Astrocyte (in vitro differentiated cells and primary cell): ENCODE measurements at regions not wholly inside any gene's neighbourhood (a gene's known extent, or its start where the extent isn't known, plus 50 kb on each side); places are given as distances from the start of the nearest gene placed in this dataset.
A peak's percentile ranks its signal among the peaks of the same experiment; 100 is the strongest.

Source experiments
- DNase-seq: peaks from one replicate; pipeline ENCODE4 v3.0.0-alpha.2; 2010; ENCODE audit warnings: low read depth
- FAIRE-seq: peaks from 2 replicates; lab custom pipeline; 2011; peaks lifted over from hg19 to GRCh38; lab: Jason Lieb, UNC
- H2AFZ ChIP-seq: 2 replicates; pipeline ENCODE4 v1.6.0; 2012; ENCODE audit warnings: low read depth, low read length, inconsistent platforms
- H3K27ac ChIP-seq: 2 replicates; pipeline ENCODE4 v1.5.1; 2011; ENCODE audit warnings: low read depth, low read length, inconsistent platforms
- H3K27me3 ChIP-seq: 2 replicates; pipeline ENCODE4 v1.6.0; 2011; ENCODE audit warnings: low read length, inconsistent platforms; ENCODE audit not compliant: insufficient read depth
- H3K36me3 ChIP-seq: 2 replicates; pipeline ENCODE4 v1.5.1; 2011; ENCODE audit warnings: low read length, inconsistent platforms; ENCODE audit not compliant: insufficient read depth
- H3K4me1 ChIP-seq: 2 replicates; pipeline ENCODE4 v1.5.1; 2011; ENCODE audit warnings: low read length, inconsistent platforms; ENCODE audit not compliant: insufficient read depth
- H3K4me2 ChIP-seq: 2 replicates; pipeline ENCODE4 v1.6.0; 2012; ENCODE audit warnings: low read length, inconsistent platforms
- H3K4me3 ChIP-seq: 2 replicates; pipeline ENCODE4 v1.5.1; 2011; ENCODE audit warnings: low read depth, mild to moderate bottlenecking, low read length, inconsistent platforms; ENCODE audit not compliant: insufficient read depth
- H3K79me2 ChIP-seq: 2 replicates; pipeline ENCODE4 v1.6.0; 2012; ENCODE audit warnings: mild to moderate bottlenecking, low read length, inconsistent platforms; ENCODE audit not compliant: insufficient read depth
- H3K9ac ChIP-seq: 2 replicates; pipeline ENCODE4 v1.6.0; 2012; ENCODE audit warnings: mild to moderate bottlenecking, low read length, inconsistent platforms
- H3K9me3 ChIP-seq: 2 replicates; pipeline ENCODE4 v1.5.1; 2012; ENCODE audit warnings: low read depth, mild to moderate bottlenecking, low read length, inconsistent platforms; ENCODE audit not compliant: insufficient read depth
- H4K20me1 ChIP-seq: 2 replicates; pipeline ENCODE4 v1.6.0; 2012; ENCODE audit warnings: low read length, inconsistent platforms; ENCODE audit not compliant: insufficient read depth
- H3K27ac Mint-ChIP-seq: one replicate; pipeline ENCODE4 v1.8.0; 2021; ENCODE audit warnings: mild to moderate bottlenecking, mixed read lengths; ENCODE audit not compliant: unreplicated experiment
- H3K27me3 Mint-ChIP-seq: one replicate; pipeline ENCODE4 v1.8.0; 2021; ENCODE audit warnings: low read depth, mixed read lengths; ENCODE audit not compliant: unreplicated experiment
- H3K36me3 Mint-ChIP-seq: one replicate; pipeline ENCODE4 v1.8.0; 2021; ENCODE audit warnings: low read depth, mixed read lengths; ENCODE audit not compliant: unreplicated experiment
- H3K4me1 Mint-ChIP-seq: one replicate; pipeline ENCODE4 v1.8.0; 2021; ENCODE audit warnings: low read depth, mixed read lengths; ENCODE audit not compliant: unreplicated experiment
- H3K4me3 Mint-ChIP-seq: one replicate; pipeline ENCODE4 v1.8.0; 2021; ENCODE audit warnings: mild to moderate bottlenecking, moderate library complexity, mixed read lengths; ENCODE audit not compliant: unreplicated experiment
- H3K9me3 Mint-ChIP-seq: one replicate; pipeline ENCODE4 v1.8.0; 2021; ENCODE audit warnings: mild to moderate bottlenecking, mixed read lengths; ENCODE audit not compliant: unreplicated experiment
- EZH2 ChIP-seq: IDR thresholded peaks from 2 replicates; pipeline ENCODE4 v1.6.1; 2012; ENCODE audit warnings: mild to moderate bottlenecking, low read length, inconsistent platforms; ENCODE audit not compliant: insufficient read depth
- TF ChIP-seq, protein P1 (sequence below): IDR thresholded peaks from 2 replicates; pipeline ENCODE4 v1.5.1; 2011; ENCODE audit warnings: low read depth, mild to moderate bottlenecking, inconsistent platforms, low read length, moderate library complexity; ENCODE audit not compliant: insufficient read depth

DNA sequence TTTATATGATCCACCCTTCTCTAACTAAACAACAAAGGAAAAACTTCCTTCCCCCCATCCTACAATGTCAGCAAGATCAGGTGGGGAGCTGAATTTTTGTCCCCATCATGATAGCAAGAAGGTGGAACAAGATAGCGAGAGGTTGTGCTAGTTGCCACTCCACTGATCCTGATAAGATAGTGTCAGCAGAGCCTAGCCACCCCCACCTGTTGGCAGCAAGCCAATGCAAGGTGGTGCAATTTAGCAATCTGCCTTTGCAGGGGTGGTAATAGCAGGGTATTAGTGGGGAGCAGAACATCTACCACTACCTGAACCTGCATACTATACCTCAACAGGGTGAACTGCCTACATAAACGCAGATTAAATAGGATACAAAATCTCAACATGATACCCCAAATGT lies 80.2 kb upstream of the MAMLD1 start:
- H3K27me3 ChIP-seq = no peaks in the 10 kb centered on the region
- Mint-ChIP-seq H3K27ac (no peak overlapping the region), H3K4me1 (no peaks in the 10 kb centered on the region), H3K27me3 (peaks cover 14% of the 10 kb centered on the region), H3K36me3 (no peaks in the 10 kb centered on the region), H3K9me3 (no peaks in the 10 kb centered on the region), H3K4me3 (no peak overlapping the region)
- H3K79me2 ChIP-seq = no peaks in the 10 kb centered on the region
- H4K20me1 ChIP-seq = no peaks in the 10 kb centered on the region
- H3K36me3 ChIP-seq = no peaks in the 10 kb centered on the region
- H3K4me2 ChIP-seq = no peak overlapping the region
- FAIRE-seq = no peak
- no peaks in the 10 kb centered on the region for H3K9me3 ChIP-seq
- H3K4me1 ChIP-seq = no peaks in the 10 kb centered on the region
- TF ChIP-seq, protein P1, sequence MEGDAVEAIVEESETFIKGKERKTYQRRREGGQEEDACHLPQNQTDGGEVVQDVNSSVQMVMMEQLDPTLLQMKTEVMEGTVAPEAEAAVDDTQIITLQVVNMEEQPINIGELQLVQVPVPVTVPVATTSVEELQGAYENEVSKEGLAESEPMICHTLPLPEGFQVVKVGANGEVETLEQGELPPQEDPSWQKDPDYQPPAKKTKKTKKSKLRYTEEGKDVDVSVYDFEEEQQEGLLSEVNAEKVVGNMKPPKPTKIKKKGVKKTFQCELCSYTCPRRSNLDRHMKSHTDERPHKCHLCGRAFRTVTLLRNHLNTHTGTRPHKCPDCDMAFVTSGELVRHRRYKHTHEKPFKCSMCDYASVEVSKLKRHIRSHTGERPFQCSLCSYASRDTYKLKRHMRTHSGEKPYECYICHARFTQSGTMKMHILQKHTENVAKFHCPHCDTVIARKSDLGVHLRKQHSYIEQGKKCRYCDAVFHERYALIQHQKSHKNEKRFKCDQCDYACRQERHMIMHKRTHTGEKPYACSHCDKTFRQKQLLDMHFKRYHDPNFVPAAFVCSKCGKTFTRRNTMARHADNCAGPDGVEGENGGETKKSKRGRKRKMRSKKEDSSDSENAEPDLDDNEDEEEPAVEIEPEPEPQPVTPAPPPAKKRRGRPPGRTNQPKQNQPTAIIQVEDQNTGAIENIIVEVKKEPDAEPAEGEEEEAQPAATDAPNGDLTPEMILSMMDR = no peak
- no peak overlapping the region for H3K9ac ChIP-seq
- DNase-seq = no peak
- no peak overlapping the region for H3K4me3 ChIP-seq
- H2AFZ ChIP-seq = no peak overlapping the region
- H3K27ac ChIP-seq = no peak overlapping the region

DNA sequence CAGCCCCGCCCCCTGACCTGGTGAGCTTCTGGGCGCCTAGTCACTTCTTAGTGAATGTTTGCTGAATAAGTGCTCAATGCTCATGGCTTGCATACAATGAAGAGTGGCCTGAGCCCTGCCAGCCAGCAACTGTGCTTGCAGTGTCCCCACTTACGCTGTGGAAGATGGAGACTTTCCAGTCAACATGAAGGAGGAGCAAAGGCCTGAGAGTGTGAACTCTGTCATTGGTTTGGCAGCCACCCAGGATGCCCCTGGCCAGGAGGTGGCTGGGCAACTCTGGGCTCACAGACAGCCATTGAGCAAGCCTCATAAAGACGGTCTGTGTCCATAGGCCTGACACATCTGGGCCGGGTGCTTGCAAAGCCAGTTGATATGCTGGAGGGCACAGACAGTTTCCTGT lies 72.1 kb upstream of the MAMLD1 start:
- Histone ChIP-seq H4K20me1 (no peaks in the 10 kb centered on the region), H3K4me3 (no peak overlapping the region), H3K27me3 (no peaks in the 10 kb centered on the region), H3K79me2 (no peaks in the 10 kb centered on the region), H3K36me3 (no peaks in the 10 kb centered on the region), H3K4me2 (no peak overlapping the region), H3K9me3 (no peaks in the 10 kb centered on the region), H3K4me1 (no peaks in the 10 kb centered on the region), H2AFZ (no peak overlapping the region), H3K27ac (no peak overlapping the region), H3K9ac (no peak overlapping the region)
- TF ChIP-seq, protein P1 = no peak
- TF ChIP-seq EZH2 = no peak
- H3K27ac Mint-ChIP-seq = no peak overlapping the region
- DNase-seq (no peak), FAIRE-seq (peak; percentile 74)
- H3K4me3 Mint-ChIP-seq = no peak overlapping the region
- H3K9me3 Mint-ChIP-seq = no peaks in the 10 kb centered on the region
- H3K27me3 Mint-ChIP-seq = no peaks in the 10 kb centered on the region
- H3K4me1 Mint-ChIP-seq = no peaks in the 10 kb centered on the region
- H3K36me3 Mint-ChIP-seq = no peaks in the 10 kb centered on the region

DNA sequence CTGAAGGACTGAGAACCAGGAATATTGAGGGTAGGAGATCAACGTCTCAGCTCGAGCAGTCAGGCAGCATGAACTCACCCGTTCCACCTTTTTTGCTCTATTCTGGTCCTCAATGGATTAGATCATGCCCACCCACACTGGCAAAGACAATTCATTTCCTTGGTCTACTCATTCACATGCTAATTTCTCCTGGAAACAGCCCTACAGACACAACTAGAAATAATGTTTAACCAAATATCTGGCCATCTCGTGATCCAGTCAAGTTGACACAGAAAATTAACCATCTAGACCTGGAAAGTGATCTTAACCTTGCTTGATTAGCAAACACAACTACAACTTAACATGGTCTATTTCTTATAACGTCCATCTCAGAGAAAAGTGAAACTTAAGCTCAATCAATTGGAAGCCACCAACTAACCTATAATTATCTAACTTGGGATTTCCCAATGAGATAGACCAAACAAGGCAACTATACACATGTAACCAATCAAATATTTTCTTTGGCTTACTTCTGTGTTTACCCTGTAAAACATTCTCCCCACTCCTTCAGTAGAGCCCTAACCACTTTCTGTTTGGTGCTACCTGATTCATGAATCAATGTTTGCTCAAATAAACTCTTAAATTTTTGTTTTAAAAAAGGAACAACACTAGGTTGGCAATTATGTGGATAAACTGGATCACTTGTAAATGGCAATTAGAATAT lies 69.7 kb upstream of the MAMLD1 start:
- TF ChIP-seq, protein P1 = no peak
- no peak for TF ChIP-seq EZH2
- Histone ChIP-seq H3K4me3 (no peak overlapping the region), H3K27ac (no peak overlapping the region), H2AFZ (no peak overlapping the region), H3K27me3 (no peaks in the 10 kb centered on the region), H3K4me2 (no peak overlapping the region), H3K79me2 (no peaks in the 10 kb centered on the region), H3K9ac (no peak overlapping the region), H3K36me3 (no peaks in the 10 kb centered on the region), H3K9me3 (no peaks in the 10 kb centered on the region), H4K20me1 (no peaks in the 10 kb centered on the region), H3K4me1 (no peaks in the 10 kb centered on the region)
- FAIRE-seq (peak; percentile 93), DNase-seq (no peak)
- H3K4me1 Mint-ChIP-seq = no peaks in the 10 kb centered on the region
- no peaks in the 10 kb centered on the region for H3K36me3 Mint-ChIP-seq
- no peak overlapping the region for H3K27ac Mint-ChIP-seq
- no peak overlapping the region for H3K4me3 Mint-ChIP-seq
- H3K27me3 Mint-ChIP-seq = no peaks in the 10 kb centered on the region
- H3K9me3 Mint-ChIP-seq = no peaks in the 10 kb centered on the region
